MV-4-11 (cell line): ENCODE measurements at regions not wholly inside any gene's neighbourhood (a gene's known extent, or its start where the extent isn't known, plus 50 kb on each side); places are given as distances from the start of the nearest gene placed in this dataset.

Experiments
- DNase-seq: peaks from one replicate; lab custom pipeline; 2025; lab: John Stamatoyannopoulos, UW

DNA sequence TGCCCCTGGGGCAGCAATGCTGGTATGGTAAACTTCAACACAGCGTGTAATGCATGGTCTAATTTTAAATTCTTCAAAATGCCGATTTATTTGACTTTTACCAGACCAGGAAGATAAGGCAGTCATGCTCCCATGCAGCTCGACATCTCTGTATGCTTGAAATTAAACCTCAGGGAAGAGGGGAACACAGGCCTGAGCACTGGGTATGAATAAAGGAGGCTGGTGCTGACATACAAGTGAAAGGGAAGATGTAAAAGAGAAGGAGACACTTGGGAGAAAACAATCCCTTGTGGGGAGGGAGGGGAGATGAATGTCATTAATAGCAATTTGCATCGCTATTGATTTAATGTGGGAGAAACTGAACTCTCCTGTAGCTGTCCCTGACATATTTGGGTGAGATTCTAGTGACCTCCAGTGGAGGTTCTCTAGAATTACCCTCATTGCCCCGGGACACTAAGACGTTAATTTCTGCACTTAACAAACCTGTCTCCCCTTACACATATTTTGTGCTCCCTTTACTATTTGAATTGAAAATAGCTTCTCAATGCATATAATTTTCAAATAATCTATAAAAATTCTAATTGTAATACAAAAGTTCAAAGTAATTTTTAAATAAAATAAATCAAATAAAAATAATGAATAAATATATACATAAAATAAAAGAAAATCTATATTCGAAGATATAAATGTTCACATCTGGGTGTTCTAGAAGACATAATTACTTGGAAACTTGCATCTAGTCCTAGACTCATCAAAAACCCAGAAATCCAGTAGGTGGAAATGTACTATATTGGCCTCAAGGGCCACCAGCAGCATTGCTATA lies 283.1 kb downstream of the LMX1A start:
- DNase-seq: peak; percentile 21

DNA sequence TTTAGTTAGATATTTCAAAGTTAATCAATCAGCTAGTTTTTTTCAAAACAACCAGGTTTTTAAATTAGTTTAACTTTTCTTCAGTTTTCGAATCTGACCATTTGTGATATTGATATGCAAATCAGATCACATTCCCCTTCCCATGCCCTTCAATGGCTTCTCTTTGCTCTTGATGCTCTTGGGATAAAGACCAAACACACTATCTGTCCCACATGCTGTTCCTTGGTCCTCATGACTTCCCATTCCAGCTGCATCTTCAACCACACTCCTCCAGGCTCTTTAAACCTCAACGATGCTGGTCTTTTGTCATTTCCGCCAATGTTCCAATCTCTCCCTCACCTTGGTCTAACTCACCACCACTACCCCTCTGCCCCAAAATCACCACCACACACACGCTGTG lies 285.8 kb downstream of the LMX1A start:
- DNase-seq: no peak

DNA sequence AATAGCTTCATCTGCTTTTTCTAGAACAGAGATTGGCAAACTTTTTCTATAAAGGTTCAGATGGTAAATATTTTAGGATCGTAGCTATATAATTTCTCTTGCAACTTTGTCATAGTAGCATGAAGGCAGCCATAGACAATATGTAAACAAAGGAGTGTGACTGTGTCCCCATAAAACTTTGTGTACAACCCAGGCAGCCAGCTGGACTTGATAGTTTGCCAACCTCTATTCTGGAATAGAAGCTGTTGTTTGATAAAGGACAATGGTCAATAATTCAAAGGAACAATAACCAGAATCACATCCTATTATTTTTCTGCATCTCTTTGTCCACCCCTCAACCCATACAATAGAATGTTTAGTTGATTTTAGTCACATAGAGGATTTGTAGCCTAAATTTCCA lies 286.7 kb downstream of the LMX1A start:
- no peak for DNase-seq

GRCh38 chr1:165068741-165069140 lies 287.8 kb downstream of the LMX1A start:
- no peak for DNase-seq

- DNase-seq: no peak
These were observed 288.7 kb downstream of the LMX1A start for GRCh38 chr1:165067829-165068228.

GRCh38 chr1:165063181-165063965 lies 293.1 kb downstream of the LMX1A start:
- DNase-seq: no peak

DNA sequence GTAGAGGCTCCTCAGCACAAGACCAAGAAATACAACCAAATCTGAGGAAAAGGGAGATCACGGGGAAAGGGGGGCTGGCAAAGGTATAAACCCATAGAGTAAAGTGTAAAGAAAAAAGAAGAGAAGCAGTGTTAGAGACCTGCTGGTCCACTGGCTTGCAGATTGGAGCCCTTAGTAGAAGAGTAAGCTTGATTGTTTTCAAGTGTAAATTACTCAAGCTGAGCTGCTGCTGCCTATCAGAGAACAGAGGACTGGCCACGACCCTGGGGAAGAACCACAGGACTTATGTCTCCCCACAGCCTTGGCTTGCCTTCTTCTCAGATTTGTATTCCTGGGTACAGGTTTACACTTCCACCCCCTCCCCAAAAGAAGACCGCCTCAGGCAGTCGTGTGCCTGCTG lies 294.2 kb downstream of the LMX1A start:
- DNase-seq: no peak

DNA sequence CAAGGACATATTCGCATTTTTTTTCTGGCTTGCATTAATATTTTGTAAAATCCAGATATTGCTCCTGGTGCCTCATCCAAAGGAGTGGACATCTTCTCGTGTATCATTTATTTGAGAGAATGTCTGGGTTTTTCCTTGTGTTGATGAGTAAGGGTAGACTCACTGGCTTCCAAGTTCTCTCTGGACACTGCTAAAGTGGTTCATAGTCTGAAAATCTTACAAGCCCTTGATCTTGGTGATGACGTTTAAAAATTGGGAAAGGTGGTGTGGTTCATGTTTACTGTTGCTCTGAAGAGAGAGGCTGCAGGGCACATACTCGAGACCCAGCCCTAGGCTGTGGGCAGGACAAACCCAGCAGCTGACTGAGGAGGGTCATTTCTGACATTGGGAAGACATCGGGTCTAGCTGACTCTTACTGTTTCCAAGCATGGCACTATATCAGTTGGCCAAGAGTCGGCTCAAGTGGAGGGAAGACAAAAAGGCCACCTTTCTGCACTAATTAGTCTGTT lies 296.2 kb downstream of the LMX1A start:
- DNase-seq: no peak

DNA sequence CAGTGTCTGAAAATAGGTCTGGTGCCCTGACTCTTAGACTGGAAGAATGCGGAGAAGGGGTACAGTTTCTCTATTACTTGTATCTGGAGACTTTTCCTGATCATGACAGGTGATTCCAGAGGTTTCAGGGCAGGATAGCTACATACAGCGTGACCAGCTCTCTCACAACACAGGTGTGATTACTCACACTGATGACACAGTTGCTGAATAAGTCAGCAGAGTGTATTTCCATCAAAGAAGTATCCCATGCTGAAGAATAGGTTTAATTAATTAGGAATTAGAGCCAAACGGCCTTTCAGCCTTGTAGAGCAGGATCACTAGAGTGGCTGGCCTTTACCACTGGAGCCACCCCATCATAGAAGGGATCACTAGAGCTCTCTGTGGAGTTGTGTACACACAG lies 298.6 kb downstream of the LMX1A start:
- DNase-seq: no peak

- DNase-seq: no peak
These were observed 299.6 kb downstream of the LMX1A start for GRCh38 chr1:165056914-165057313.

- DNase-seq: no peak
These were observed 300.9 kb downstream of the LMX1A start for GRCh38 chr1:165055581-165055980.

GRCh38 chr1:165054627-165055026 lies 301.9 kb downstream of the LMX1A start:
- no peak for DNase-seq

GRCh38 chr1:165053351-165053750 lies 303.2 kb downstream of the LMX1A start:
- no peak for DNase-seq

- DNase-seq: no peak
These were observed 303.6 kb downstream of the LMX1A start for GRCh38 chr1:165052936-165053335.

DNA sequence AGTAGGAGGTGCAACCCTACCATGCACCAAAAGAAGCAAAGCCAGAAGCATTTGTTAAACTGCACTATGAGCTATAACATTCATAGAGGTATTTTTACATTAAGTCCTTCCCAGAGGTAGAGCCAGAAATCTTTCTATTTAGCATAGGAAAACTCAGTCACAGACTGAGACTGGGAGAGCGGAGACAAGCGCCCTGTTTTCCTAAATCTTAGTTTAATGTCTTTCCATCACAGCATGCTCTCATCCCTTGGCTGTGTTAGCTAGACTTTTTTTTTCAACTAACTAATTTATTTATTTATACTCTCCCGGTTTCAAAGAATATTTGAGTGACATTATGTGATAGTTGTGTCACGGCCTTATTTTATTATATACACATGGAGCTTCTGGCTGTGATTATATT lies 304.1 kb downstream of the LMX1A start:
- no peak for DNase-seq

DNA sequence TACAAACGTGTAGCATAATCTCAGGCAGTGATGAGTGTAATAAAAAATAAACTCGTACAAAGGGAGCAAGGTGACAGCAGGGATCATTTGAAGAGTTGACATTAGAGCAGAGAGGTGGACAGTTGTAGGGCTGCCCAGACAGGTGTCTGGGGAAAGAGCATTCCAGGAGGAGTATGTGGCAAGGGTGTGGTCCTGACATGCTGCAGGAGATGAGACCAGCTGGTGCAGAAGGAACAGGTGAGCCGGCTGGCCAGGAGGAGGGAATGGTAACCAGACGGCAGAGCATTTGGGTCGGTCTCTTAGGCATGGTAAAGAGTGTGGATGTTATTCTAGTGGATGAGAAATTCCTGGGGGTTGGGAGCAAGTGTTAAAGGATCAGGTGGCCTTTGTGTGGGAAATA lies 306.3 kb downstream of the LMX1A start:
- DNase-seq: no peak

- DNase-seq: no peak
These were observed 308.5 kb downstream of the LMX1A start for GRCh38 chr1:165047994-165048393.

GRCh38 chr1:165045902-165046301 lies 310.6 kb downstream of the LMX1A start:
- DNase-seq: no peak

- DNase-seq: no peak
These were observed 315.9 kb downstream of the LMX1A start for GRCh38 chr1:165040641-165041040.

GRCh38 chr1:165039996-165040395 lies 316.5 kb downstream of the LMX1A start:
- no peak for DNase-seq

DNA sequence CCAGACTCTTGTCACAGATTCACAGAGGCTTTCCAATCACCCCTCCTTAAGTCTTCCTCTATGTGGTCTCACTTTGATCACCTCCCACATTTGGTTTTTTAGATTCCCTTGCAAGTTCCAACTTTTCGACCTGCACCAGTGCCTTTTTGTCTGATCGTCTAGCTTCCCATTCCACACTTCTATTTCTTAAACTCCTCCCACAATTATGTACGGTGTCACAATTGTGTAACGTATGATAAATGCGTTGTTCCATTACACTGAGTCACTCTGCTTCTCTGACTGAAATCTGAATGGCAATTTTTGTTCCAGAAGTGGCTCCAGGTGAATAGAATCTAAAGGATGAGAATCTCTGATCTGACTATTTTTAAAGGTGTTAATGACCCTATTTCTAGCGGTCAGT lies 320.1 kb downstream of the LMX1A start:
- no peak for DNase-seq

GRCh38 chr1:165034136-165034809 lies 322.2 kb downstream of the LMX1A start:
- DNase-seq: no peak

- DNase-seq: no peak
These were observed 325.5 kb downstream of the LMX1A start for GRCh38 chr1:165031001-165031400.
